ENCODE measurements at regions not wholly inside any gene's neighbourhood (a gene's known extent, or its start where the extent isn't known, plus 50 kb on each side); places are given as distances from the start of the nearest gene placed in this dataset.

GRCh38 chr4:181989071-181989470 is 254.1 kb upstream of the TENM3 start:
- TF ChIP-seq CTCF (IDR thresholded peaks at IDR 0.05; ENCODE audit: borderline replicate concordance, extremely low read depth, low read length, poor library complexity, severe bottlenecking) = no peak
- no peak for TF ChIP-seq EZH2 (IDR thresholded peaks at IDR 0.05; ENCODE audit: borderline replicate concordance, low read depth, low read length, severe bottlenecking)
